Cardiac fibroblast (primary cell): ENCODE measurements at regions not wholly inside any gene's neighbourhood (a gene's known extent, or its start where the extent isn't known, plus 50 kb on each side); places are given as distances from the start of the nearest gene placed in this dataset.

Source experiments
- DNase-seq, 2 donors: peaks; one replicate each; pipeline versions ENCODE4 v3.0.0 to v3.0.0-alpha.2; 2010; ENCODE audit warnings: low read depth in 2 of 2
- H3K4me3 ChIP-seq, 2 donors: replicated peaks in 1 of 2; 1 replicate in 1 of 2; 2 replicates in 1 of 2; pipeline ENCODE4 v1.5.1; 2011; ENCODE audit warnings: low read depth in 2 of 2, low read length in 2 of 2, mild to moderate bottlenecking in 2 of 2, moderate library complexity in 1 of 2
- TF ChIP-seq, protein P1 (sequence below): IDR thresholded peaks from one replicate; pipeline ENCODE4 v1.5.1; 2011; ENCODE audit warnings: low read depth, mild to moderate bottlenecking, low read length, inconsistent platforms

DNA sequence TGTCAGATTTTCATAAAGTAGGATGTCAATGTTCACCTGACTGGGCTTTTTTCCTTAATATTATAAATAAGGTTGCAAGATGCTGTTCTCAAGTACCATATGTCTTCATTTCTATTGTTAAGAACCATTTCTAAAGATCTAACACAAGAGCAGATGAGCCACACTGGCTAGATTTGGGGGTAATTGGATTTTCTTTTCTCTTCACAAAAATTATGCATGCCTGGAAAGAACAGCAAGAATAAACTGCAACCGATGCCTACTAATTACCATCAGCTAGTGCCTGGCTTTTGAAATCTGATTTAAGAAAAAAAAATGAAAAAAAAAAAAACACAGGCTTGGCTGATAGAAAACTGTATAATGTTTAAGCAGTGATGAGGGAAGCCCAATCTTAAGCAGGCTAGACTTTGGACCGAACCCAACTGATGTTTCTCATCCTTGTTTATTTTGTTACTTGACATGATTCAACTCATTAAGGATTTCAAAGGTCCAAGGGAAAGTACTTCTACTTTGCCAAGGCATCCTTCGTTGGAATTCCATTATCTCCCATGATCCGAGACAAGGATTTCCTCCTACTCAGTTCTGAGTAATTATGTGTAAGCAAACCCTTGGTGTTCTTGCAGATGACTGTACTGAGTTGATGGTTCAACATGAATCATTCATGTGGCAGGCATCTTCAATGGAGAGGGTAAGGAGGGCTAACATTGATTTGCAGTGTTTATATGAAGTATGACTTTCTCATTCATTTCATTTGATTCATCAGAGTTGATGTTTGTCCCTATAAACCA, 300.5 kb downstream of the SPRY2 start:
- TF ChIP-seq, protein P1, sequence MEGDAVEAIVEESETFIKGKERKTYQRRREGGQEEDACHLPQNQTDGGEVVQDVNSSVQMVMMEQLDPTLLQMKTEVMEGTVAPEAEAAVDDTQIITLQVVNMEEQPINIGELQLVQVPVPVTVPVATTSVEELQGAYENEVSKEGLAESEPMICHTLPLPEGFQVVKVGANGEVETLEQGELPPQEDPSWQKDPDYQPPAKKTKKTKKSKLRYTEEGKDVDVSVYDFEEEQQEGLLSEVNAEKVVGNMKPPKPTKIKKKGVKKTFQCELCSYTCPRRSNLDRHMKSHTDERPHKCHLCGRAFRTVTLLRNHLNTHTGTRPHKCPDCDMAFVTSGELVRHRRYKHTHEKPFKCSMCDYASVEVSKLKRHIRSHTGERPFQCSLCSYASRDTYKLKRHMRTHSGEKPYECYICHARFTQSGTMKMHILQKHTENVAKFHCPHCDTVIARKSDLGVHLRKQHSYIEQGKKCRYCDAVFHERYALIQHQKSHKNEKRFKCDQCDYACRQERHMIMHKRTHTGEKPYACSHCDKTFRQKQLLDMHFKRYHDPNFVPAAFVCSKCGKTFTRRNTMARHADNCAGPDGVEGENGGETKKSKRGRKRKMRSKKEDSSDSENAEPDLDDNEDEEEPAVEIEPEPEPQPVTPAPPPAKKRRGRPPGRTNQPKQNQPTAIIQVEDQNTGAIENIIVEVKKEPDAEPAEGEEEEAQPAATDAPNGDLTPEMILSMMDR, result no peak
- H3K4me3 ChIP-seq, result no peak overlapping the region
- peak; percentile 90 to 98 for DNase-seq

DNA sequence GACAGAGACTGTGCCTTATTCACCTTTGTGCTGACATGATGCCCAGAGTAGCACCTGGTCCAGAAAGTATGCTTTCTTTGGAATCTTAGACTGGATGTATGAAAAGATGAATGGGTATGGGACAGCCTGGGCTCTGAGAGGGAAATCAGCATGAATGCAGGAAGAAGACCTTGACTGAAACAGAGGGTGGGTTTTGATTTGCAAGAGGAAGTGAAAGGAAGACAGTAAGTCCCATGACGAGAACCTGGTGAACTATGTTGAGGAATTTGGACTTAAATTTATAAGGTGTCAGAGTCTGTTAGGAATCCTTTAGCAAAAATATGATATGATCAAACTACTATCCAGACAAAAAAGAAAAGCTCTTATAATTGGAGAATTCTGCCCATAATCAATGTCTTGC, 301.9 kb downstream of the SPRY2 start:
- DNase-seq, result no peak
- TF ChIP-seq, protein P1, result no peak
- no peak overlapping the region for H3K4me3 ChIP-seq

DNA sequence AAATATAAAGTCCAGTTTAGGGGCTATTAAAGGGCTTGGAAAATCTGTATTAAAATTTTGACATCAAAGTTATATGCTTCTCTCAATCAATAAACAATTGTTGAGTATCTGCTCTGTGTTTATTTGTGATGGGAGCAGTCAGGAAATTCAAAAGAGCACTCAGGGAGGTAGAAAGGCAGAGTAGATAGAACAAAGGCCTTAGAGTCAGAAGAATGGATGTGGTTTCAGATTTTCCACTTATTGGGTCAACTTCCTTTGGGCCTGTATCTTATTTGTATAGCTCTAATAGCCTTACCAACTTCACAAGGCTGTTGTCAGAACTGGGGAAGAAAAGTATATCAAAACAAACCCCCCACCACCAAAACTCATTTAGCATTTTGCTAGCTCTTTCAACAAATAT, 302.6 kb downstream of the SPRY2 start:
- H3K4me3 ChIP-seq, result no peak overlapping the region
- peak in 1 of 2 donors; percentile 14 for DNase-seq
- TF ChIP-seq, protein P1, result no peak

DNA sequence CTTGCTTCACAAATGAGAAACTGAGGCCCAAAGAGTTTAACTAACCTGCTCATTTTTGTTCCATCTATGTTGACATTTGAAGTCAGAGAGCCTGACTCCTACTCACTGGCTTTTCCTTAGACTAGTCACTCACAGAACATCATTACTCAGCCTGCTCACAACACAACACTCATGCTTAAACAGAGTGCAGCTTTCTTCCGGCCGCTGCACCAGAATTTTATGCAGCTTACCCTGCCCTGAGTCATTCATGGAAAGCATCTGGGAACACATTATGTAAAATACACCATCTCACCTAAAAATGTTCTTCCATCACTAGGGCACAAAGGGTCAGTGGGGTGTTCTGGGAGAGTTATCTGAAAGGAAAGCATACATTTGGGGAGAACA, 303.4 kb downstream of the SPRY2 start:
- TF ChIP-seq, protein P1, result no peak
- peak; percentile 73 to 95 for DNase-seq
- no peak overlapping the region for H3K4me3 ChIP-seq

DNA sequence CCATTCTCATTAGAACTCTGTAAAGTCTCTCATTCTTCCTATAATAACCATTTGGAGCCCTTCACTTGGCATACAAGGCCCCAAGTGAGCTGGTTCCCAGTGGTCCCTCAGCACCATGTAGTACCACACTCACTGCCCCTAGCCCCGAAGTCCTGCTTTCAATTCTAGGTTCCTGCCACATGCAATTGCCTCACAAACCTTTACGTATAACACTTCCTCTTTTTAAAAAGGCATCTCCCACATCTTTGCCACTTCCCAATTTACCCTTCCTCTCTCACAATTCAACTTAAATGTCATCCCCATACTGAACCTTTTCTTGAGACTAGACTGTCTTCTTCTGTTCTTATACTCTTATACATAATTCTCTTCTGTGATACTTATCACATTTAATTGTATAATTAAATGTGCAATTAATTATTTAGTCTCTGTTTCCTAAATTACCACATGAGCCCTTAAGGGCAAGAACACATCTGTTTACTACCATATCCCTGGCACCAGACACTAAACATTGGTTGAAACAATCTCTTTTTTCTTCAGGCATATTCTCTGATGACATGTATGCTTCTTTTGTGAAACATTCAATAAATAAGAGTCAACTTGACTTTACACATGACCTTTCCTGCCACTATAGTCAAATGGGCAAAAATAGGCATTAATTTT, 304.0 kb downstream of the SPRY2 start:
- TF ChIP-seq, protein P1, result no peak
- no peak overlapping the region for H3K4me3 ChIP-seq
- no peak for DNase-seq

DNA sequence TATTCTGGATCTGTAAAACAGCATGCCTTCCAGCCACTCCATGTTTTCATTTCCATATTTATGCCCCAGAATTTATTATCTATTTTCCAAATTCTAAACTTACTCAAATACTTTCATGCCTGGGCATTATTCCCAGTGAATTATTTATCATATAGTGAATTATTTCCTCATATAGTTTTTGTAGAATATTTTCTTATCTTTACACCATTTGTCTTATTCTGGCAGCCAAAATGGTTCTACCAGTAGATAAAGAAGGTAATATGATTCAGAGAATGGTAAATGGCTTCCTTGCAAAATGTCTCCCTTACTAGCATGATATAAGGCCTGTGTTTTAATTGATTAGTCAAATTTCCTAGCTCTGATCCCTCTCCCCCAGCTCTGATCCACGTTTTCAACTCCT, 305.8 kb downstream of the SPRY2 start:
- TF ChIP-seq, protein P1, result no peak
- no peak overlapping the region for H3K4me3 ChIP-seq
- peak in 1 of 2 donors; percentile 5 for DNase-seq
